ENCODE measurements at regions not wholly inside any gene's neighbourhood (a gene's known extent, or its start where the extent isn't known, plus 50 kb on each side); places are given as distances from the start of the nearest gene placed in this dataset.

GRCh38 chr9:14961372-14962068 is 51.3 kb upstream of the FREM1 start:
- DNase-seq = no peak

- no peak for DNase-seq
Measured at GRCh38 chr9:14960881-14961280, 50.7 kb upstream of the FREM1 start.
